Neural cell (in vitro differentiated cells): ENCODE measurements at regions not wholly inside any gene's neighbourhood (a gene's known extent, or its start where the extent isn't known, plus 50 kb on each side); places are given as distances from the start of the nearest gene placed in this dataset.

Experiments
- H2AFZ ChIP-seq: fragments of 200-600, 300-800 bp; sonication (generic), shearing (Covaris generic); 2 replicates; pipeline ENCODE4 v1.6.0; 2014; ENCODE audit warnings: low read depth, mild to moderate bottlenecking, antibody characterized with exemption, low read length, moderate library complexity
- H3F3A ChIP-seq: fragments of 200-600 bp; shearing (Covaris generic); 2 replicates; pipeline ENCODE4 v1.6.1; 2016; ENCODE audit warnings: mild to moderate bottlenecking, moderate library complexity, mixed read lengths, antibody characterized with exemption, low read length; ENCODE audit not compliant: insufficient read depth, poor library complexity, severe bottlenecking
- H3K27ac ChIP-seq: fragments of 200-600, 300-800 bp; sonication (generic), shearing (Covaris generic); 2 replicates; pipeline ENCODE4 v1.5.1; 2014; ENCODE audit warnings: mild to moderate bottlenecking, low read length, moderate library complexity
- H3K27me3 ChIP-seq: fragments of 300-800, 200-600 bp; sonication (generic), shearing (Covaris generic); 2 replicates; pipeline ENCODE4 v1.6.0; 2014; ENCODE audit warnings: mild to moderate bottlenecking, low read depth, low read length, moderate library complexity; ENCODE audit not compliant: insufficient read depth
- H3K36me3 ChIP-seq: fragments of 300-800, 200-600 bp; sonication (generic), shearing (Covaris generic); 2 replicates; pipeline ENCODE4 v1.5.1; 2014; ENCODE audit warnings: mild to moderate bottlenecking, antibody characterized with exemption, low read length, moderate library complexity; ENCODE audit not compliant: insufficient read depth
- H3K4me2 ChIP-seq: fragments of 300-800, 200-600 bp; sonication (generic), shearing (Covaris generic); 2 replicates; pipeline ENCODE4 v1.6.0; 2014; ENCODE audit warnings: mild to moderate bottlenecking, low read length
- H3K4me3 ChIP-seq: fragments of 300-800, 200-600 bp; sonication (generic), shearing (Covaris generic); 2 replicates; pipeline ENCODE4 v1.5.1; 2014; ENCODE audit warnings: mild to moderate bottlenecking, low read length, moderate library complexity
- H3K79me2 ChIP-seq: fragments of 200-600 bp; shearing (Covaris generic); replicated peaks from 2 replicates; pipeline ENCODE4 v1.6.0; 2014; ENCODE audit warnings: mild to moderate bottlenecking, low read length, moderate library complexity; ENCODE audit not compliant: insufficient read depth
- H3K9ac ChIP-seq: fragments of 300-800, 200-600 bp; sonication (generic), shearing (Covaris generic); 2 replicates; pipeline ENCODE4 v1.6.1; 2016; ENCODE audit warnings: mild to moderate bottlenecking, low read length, mixed read lengths
- H3K9me2 ChIP-seq: fragments of 200-600 bp; shearing (Covaris generic); 2 replicates; pipeline ENCODE4 v1.6.1; 2016; ENCODE audit warnings: mild to moderate bottlenecking, low read length, mixed read lengths; ENCODE audit not compliant: insufficient read depth
- H3K9me3 ChIP-seq: fragments of 200-600, 300-800 bp; sonication (generic), shearing (Covaris generic); 2 replicates; pipeline ENCODE4 v1.6.1; 2016; ENCODE audit warnings: mild to moderate bottlenecking, mixed run types, low read length, moderate library complexity, mixed read lengths
- H4K20me1 ChIP-seq: fragments of 200-600 bp; shearing (Covaris generic); 2 replicates; pipeline ENCODE4 v1.6.1; 2016; ENCODE audit warnings: mild to moderate bottlenecking, mixed run types; ENCODE audit not compliant: insufficient read depth
- EP300 ChIP-seq: fragments of 450-650 bp; conservative IDR thresholded peaks from 2 replicates; pipeline ENCODE4 v1.6.1; 2014; ENCODE audit warnings: antibody characterized with exemption, mild to moderate bottlenecking, moderate library complexity; ENCODE audit not compliant: poor library complexity, severe bottlenecking
- EZH2 ChIP-seq: fragments of 200-600, 300-800 bp; shearing (Covaris generic), sonication (generic); IDR thresholded peaks from 2 replicates; pipeline ENCODE4 v1.6.1; 2014; ENCODE audit warnings: antibody characterized with exemption, low read length, borderline replicate concordance, mild to moderate bottlenecking; ENCODE audit not compliant: insufficient read depth, poor library complexity, severe bottlenecking
- MXI1 ChIP-seq: fragments of 450-650 bp; conservative IDR thresholded peaks from 2 replicates; pipeline ENCODE4 v1.6.1; 2014; ENCODE audit warnings: antibody characterized with exemption, mild to moderate bottlenecking; ENCODE audit not compliant: poor library complexity, severe bottlenecking
- POLR2AphosphoS5 ChIP-seq: IDR thresholded peaks from 2 replicates; pipeline ENCODE4 v1.6.1; 2012
- RAD21 ChIP-seq: fragments of 450-650 bp; conservative IDR thresholded peaks from 2 replicates; pipeline ENCODE4 v1.6.1; 2014; ENCODE audit warnings: antibody characterized with exemption, mild to moderate bottlenecking, moderate library complexity
- REST ChIP-seq: IDR thresholded peaks from 2 replicates; pipeline ENCODE4 v1.6.1; 2012; ENCODE audit warnings: borderline replicate concordance
- SMC3 ChIP-seq: fragments of 450-650 bp; conservative IDR thresholded peaks from 2 replicates; pipeline ENCODE4 v1.6.1; 2014; ENCODE audit warnings: antibody characterized with exemption, mild to moderate bottlenecking, moderate library complexity; ENCODE audit not compliant: poor library complexity
- TAF1 ChIP-seq: IDR thresholded peaks from 2 replicates; pipeline ENCODE4 v1.6.1; 2012; ENCODE audit warnings: low read depth
- TF ChIP-seq, protein P1 (sequence below): fragments of 450-650 bp; IDR thresholded peaks from 2 replicates; pipeline ENCODE4 v1.5.1; 2014; ENCODE audit warnings: antibody characterized with exemption, mild to moderate bottlenecking, moderate library complexity; ENCODE audit not compliant: poor library complexity, severe bottlenecking

DNA sequence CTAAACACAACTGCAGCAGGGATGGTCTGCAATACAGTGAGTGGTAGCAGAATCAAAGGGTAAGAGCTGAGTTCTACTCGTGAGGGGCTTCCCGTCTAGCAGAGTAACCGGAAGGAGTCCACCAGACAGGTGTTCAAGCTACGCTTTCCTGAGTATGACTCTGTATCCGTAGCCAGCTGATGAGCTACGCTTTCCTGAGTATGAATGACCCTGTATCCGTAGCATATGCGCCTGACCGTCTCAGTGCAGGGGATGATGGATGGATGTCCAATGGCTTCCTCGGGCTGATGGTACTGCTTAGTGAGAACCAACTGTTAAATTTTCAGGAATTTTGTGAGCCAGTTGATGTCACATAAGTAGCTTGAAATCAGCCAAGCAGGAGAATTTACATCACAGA, 244.1 kb upstream of the MYT1L start:
- no peak overlapping the region for H3K27ac ChIP-seq
- no peaks in the 10 kb centered on the region for H3K27me3 ChIP-seq
- no peak overlapping the region for H3K9ac ChIP-seq
- no peaks in the 10 kb centered on the region for H3K9me3 ChIP-seq
- H3K4me3 ChIP-seq, result no peak overlapping the region
- no peaks in the 10 kb centered on the region for H3F3A ChIP-seq
- no peak overlapping the region for H2AFZ ChIP-seq
- no peaks in the 10 kb centered on the region for H3K79me2 ChIP-seq
- no peak overlapping the region for H3K4me2 ChIP-seq
- H3K9me2 ChIP-seq, result no peaks in the 10 kb centered on the region
- no peaks in the 10 kb centered on the region for H4K20me1 ChIP-seq
- H3K36me3 ChIP-seq, result no peaks in the 10 kb centered on the region
- TF ChIP-seq POLR2AphosphoS5, result no peak
- no peak for TF ChIP-seq RAD21
- no peak for TF ChIP-seq EP300
- no peak for TF ChIP-seq SMC3
- TF ChIP-seq MXI1, result no peak
- TF ChIP-seq TAF1, result no peak
- TF ChIP-seq EZH2, result no peak
- no peak for TF ChIP-seq REST
- TF ChIP-seq, protein P1, sequence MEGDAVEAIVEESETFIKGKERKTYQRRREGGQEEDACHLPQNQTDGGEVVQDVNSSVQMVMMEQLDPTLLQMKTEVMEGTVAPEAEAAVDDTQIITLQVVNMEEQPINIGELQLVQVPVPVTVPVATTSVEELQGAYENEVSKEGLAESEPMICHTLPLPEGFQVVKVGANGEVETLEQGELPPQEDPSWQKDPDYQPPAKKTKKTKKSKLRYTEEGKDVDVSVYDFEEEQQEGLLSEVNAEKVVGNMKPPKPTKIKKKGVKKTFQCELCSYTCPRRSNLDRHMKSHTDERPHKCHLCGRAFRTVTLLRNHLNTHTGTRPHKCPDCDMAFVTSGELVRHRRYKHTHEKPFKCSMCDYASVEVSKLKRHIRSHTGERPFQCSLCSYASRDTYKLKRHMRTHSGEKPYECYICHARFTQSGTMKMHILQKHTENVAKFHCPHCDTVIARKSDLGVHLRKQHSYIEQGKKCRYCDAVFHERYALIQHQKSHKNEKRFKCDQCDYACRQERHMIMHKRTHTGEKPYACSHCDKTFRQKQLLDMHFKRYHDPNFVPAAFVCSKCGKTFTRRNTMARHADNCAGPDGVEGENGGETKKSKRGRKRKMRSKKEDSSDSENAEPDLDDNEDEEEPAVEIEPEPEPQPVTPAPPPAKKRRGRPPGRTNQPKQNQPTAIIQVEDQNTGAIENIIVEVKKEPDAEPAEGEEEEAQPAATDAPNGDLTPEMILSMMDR, result no peak

- H3K9me3 ChIP-seq, result no peaks in the 10 kb centered on the region
- no peaks in the 10 kb centered on the region for H3K27me3 ChIP-seq
- H3K79me2 ChIP-seq, result no peaks in the 10 kb centered on the region
- H4K20me1 ChIP-seq, result no peaks in the 10 kb centered on the region
- H3F3A ChIP-seq, result no peaks in the 10 kb centered on the region
- no peak overlapping the region for H3K9ac ChIP-seq
- TF ChIP-seq EZH2 (no peak), SMC3 (no peak), TAF1 (no peak), POLR2AphosphoS5 (no peak), REST (no peak), MXI1 (no peak), EP300 (no peak), RAD21 (no peak)
- TF ChIP-seq, protein P1, result no peak
- H3K27ac ChIP-seq, result no peak overlapping the region
- no peak overlapping the region for H3K4me2 ChIP-seq
- H3K36me3 ChIP-seq, result no peaks in the 10 kb centered on the region
- H3K4me3 ChIP-seq, result no peak overlapping the region
- no peak overlapping the region for H2AFZ ChIP-seq
- no peaks in the 10 kb centered on the region for H3K9me2 ChIP-seq
These were observed 243.5 kb upstream of the MYT1L start for GRCh38 chr2:2574401-2575180.
